Spleen (tissue), 7 donors: ENCODE measurements at regions not wholly inside any gene's neighbourhood (a gene's known extent, or its start where the extent isn't known, plus 50 kb on each side); places are given as distances from the start of the nearest gene placed in this dataset.

ENCODE experiments used
- POLR2AphosphoS5 ChIP-seq, 3 donors: sonication (generic); formaldehyde crosslinking; IDR thresholded peaks; one replicate each; pipeline ENCODE4 v1.5.1; 2017; ENCODE audit warnings: antibody characterized with exemption in 3 of 3
- TF ChIP-seq, protein P1 (sequence below), 11 experiments: fragments of 200-600 bp in 7 of 11; fragments of 450-650 bp in 4 of 11; sonication (generic) in 4 of 11; IDR thresholded peaks in 8 of 11; conservative IDR thresholded peaks in 3 of 11; 1 replicate in 7 of 11; 2 replicates in 4 of 11; pipeline versions ENCODE4 v1.4.0 to v1.8.0; 2016 to 2021; ENCODE audit warnings: antibody characterized with exemption in 11 of 11, inconsistent platforms in 4 of 11, mild to moderate bottlenecking in 1 of 11
- donor health status: DM: no; HTN: no; CAD: no; lungs with moderate emphysema.
- donor health status: DM: no; HTN: no; CAD: no.
- donor health status: DM: no; HTN: no; CAD: no.

DNA sequence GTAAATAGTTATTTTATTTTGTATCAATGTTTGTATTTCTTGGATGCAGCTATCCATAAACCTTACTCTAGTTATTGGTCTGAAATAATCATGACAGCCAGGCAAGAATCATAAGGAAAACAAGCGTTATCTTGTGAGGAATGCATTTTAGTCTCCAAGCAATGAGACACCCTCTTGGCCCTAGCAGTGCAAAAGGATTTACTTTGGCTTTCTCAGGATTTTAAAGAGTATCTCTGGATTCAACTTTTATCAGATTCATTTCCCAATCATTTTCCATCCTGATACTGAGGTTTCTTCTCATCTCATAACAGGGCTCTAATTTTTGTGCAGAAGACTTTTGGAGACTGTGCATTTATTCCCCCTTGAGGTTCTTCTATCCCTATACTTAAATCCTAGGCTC lies 480.8 kb downstream of the TMX3 start:
- TF ChIP-seq, protein P1, sequence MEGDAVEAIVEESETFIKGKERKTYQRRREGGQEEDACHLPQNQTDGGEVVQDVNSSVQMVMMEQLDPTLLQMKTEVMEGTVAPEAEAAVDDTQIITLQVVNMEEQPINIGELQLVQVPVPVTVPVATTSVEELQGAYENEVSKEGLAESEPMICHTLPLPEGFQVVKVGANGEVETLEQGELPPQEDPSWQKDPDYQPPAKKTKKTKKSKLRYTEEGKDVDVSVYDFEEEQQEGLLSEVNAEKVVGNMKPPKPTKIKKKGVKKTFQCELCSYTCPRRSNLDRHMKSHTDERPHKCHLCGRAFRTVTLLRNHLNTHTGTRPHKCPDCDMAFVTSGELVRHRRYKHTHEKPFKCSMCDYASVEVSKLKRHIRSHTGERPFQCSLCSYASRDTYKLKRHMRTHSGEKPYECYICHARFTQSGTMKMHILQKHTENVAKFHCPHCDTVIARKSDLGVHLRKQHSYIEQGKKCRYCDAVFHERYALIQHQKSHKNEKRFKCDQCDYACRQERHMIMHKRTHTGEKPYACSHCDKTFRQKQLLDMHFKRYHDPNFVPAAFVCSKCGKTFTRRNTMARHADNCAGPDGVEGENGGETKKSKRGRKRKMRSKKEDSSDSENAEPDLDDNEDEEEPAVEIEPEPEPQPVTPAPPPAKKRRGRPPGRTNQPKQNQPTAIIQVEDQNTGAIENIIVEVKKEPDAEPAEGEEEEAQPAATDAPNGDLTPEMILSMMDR (IDR thresholded peaks at IDR 0.05 in 8 of 11, conservative IDR thresholded peaks at IDR 0.05 in 3 of 11): no peak
- TF ChIP-seq POLR2AphosphoS5 (IDR thresholded peaks at IDR 0.05): no peak
